Fibroblast of lung (primary cell): ENCODE measurements at regions not wholly inside any gene's neighbourhood (a gene's known extent, or its start where the extent isn't known, plus 50 kb on each side); places are given as distances from the start of the nearest gene placed in this dataset.

Source experiments
- CTCF ChIP-seq, 2 donors: IDR thresholded peaks in 1 of 2; conservative IDR thresholded peaks in 1 of 2; 1 replicate in 1 of 2; 2 replicates in 1 of 2; pipeline ENCODE4 v1.5.1; 2011 to 2012; ENCODE audit warnings: low read length in 2 of 2, control low read depth in 1 of 2, inconsistent platforms in 1 of 2, low read depth in 1 of 2, mild to moderate bottlenecking in 1 of 2
- EZH2 ChIP-seq: IDR thresholded peaks from 2 replicates; pipeline ENCODE4 v1.5.1; 2012; ENCODE audit warnings: low read length, control low read depth, mild to moderate bottlenecking; ENCODE audit errors: missing control alignments

GRCh38 chr12:76220980-76221379, 127.2 kb downstream of the BBS10 start:
- TF ChIP-seq CTCF (conservative IDR thresholded peaks at IDR 0.05 in 1 of 2, IDR thresholded peaks at IDR 0.05 in 1 of 2; ENCODE audit: low read depth in 1 of 2, low read length in 2 of 2) (no peak), EZH2 (no peak)
